Endothelial cell of umbilical vein (primary cell): ENCODE measurements at regions not wholly inside any gene's neighbourhood (a gene's known extent, or its start where the extent isn't known, plus 50 kb on each side); places are given as distances from the start of the nearest gene placed in this dataset.

Experiments used
- POLR2A ChIP-seq: IDR thresholded peaks from 2 replicates; pipeline ENCODE4 v1.6.1; 2012; ENCODE audit warnings: low read depth, mild to moderate bottlenecking, control low read depth, low read length
- POLR2AphosphoS5 ChIP-seq: IDR thresholded peaks from 2 replicates; pipeline ENCODE4 v1.6.1; 2012; ENCODE audit warnings: low read depth, mild to moderate bottlenecking, control low read depth, low read length, moderate library complexity; ENCODE audit not compliant: insufficient read depth
- TF ChIP-seq, protein P1 (sequence below), 2 donors: IDR thresholded peaks; 1 replicate in 1 of 2; 2 replicates in 1 of 2; pipeline ENCODE4 v1.5.1; 2011; ENCODE audit warnings: low read length in 2 of 2, mild to moderate bottlenecking in 2 of 2, moderate library complexity in 2 of 2, control low read depth in 1 of 2, inconsistent platforms in 1 of 2, low read depth in 1 of 2; ENCODE audit not compliant: insufficient read depth in 1 of 2; ENCODE audit errors: extremely low read depth in 1 of 2

DNA sequence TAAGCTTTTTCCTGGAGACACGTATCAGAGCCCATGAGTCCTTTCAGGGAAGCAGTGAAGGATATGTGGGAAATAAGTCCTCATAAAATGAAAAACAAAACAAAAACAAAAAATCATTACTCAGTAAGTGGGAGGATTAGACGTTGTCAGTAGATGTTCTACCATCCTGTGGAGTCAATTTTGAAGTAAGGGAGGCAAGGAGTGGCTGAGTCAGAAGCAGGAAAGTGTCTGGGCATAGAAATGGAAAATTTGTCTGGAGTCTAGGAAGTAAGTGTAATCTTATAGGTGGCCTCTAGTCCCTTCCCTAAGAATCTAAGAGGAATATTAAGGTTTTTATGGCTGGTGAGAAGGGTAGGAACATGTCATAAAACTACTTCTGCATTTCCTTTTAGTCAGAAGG lies 339.8 kb upstream of the SEMA6D start:
- TF ChIP-seq POLR2A, result no peak
- TF ChIP-seq, protein P1, sequence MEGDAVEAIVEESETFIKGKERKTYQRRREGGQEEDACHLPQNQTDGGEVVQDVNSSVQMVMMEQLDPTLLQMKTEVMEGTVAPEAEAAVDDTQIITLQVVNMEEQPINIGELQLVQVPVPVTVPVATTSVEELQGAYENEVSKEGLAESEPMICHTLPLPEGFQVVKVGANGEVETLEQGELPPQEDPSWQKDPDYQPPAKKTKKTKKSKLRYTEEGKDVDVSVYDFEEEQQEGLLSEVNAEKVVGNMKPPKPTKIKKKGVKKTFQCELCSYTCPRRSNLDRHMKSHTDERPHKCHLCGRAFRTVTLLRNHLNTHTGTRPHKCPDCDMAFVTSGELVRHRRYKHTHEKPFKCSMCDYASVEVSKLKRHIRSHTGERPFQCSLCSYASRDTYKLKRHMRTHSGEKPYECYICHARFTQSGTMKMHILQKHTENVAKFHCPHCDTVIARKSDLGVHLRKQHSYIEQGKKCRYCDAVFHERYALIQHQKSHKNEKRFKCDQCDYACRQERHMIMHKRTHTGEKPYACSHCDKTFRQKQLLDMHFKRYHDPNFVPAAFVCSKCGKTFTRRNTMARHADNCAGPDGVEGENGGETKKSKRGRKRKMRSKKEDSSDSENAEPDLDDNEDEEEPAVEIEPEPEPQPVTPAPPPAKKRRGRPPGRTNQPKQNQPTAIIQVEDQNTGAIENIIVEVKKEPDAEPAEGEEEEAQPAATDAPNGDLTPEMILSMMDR (IDR thresholded peaks at IDR 0.05; ENCODE audit: extremely low read depth in 1 of 2, insufficient read depth in 1 of 2, low read depth in 1 of 2, low read length in 2 of 2), result no peak
- TF ChIP-seq POLR2AphosphoS5, result no peak
